Activated CD8-positive, alpha-beta T cell treated with anti-CD3 and anti-CD28 coated beads for 36 hours (primary cell): ENCODE measurements at regions not wholly inside any gene's neighbourhood (a gene's known extent, or its start where the extent isn't known, plus 50 kb on each side); places are given as distances from the start of the nearest gene placed in this dataset.

Source experiments
- ATAC-seq: fragments of 200-7000 bp; cut with Tn5 transposase; one replicate; pipeline ENCODE4 v1.10.0; 2021; ENCODE audit warnings: mild to moderate bottlenecking, moderate library complexity
- CTCF ChIA-PET: fragments of 350-600 bp; sonication (Branson Sonifier 250); formaldehyde crosslinking; loops from one replicate; lab custom pipeline; 2021; ENCODE audit warnings: antibody characterized with exemption; lab: Charles Lee
- POLR2A ChIA-PET: fragments of 350-600 bp; sonication (Branson Sonifier 250); formaldehyde crosslinking; loops from one replicate; lab custom pipeline; 2021; ENCODE audit warnings: antibody characterized with exemption; lab: Charles Lee
- DNase-seq: peaks from one replicate; pipeline ENCODE4 v3.0.0-alpha.2; 2020
- H3K27ac Mint-ChIP-seq: one replicate; pipeline ENCODE4 v1.8.0; 2021; ENCODE audit warnings: mild to moderate bottlenecking, mixed read lengths
- H3K27me3 Mint-ChIP-seq: one replicate; pipeline ENCODE4 v1.8.0; 2021; ENCODE audit warnings: mixed read lengths
- H3K36me3 Mint-ChIP-seq: one replicate; pipeline ENCODE4 v1.8.0; 2021; ENCODE audit warnings: low read depth, mixed read lengths
- H3K4me1 Mint-ChIP-seq: one replicate; pipeline ENCODE4 v1.8.0; 2021; ENCODE audit warnings: low read depth, mixed read lengths
- H3K4me3 Mint-ChIP-seq: one replicate; pipeline ENCODE4 v1.8.0; 2021; ENCODE audit warnings: mild to moderate bottlenecking, moderate library complexity, mixed read lengths
- H3K9me3 Mint-ChIP-seq: one replicate; pipeline ENCODE4 v1.8.0; 2021; ENCODE audit warnings: mixed read lengths
- CTCF ChIP-seq: fragments of 200-600 bp; IDR thresholded peaks from one replicate; pipeline ENCODE4 v1.8.0; 2022; ENCODE audit warnings: antibody characterized with exemption, mild to moderate bottlenecking
- intact Hi-C: fragments of 100-400 bp; cut with micrococcal nuclease; formaldehyde crosslinking; loops from one replicate; pipeline ENCODE4 v1.10.0; 2022

- ATAC-seq: no peak
- TF ChIP-seq CTCF: no peak
- peaks cover 2% of the 10 kb centered on the region for H3K27me3 Mint-ChIP-seq
- no peak overlapping the region for H3K27ac Mint-ChIP-seq
- ChIA-PET POLR2A (no interaction called here), CTCF (interaction anchor here (1.0 to 1.5 kb wide), 2 partner anchors 14 to 284 kb away, joined by 4 read pairs; partner anchors contain the start of gene ANKRD31)
- no peak for DNase-seq
- no peak overlapping the region for H3K4me3 Mint-ChIP-seq
- H3K4me1 Mint-ChIP-seq: peaks cover 11% of the 10 kb centered on the region
- H3K9me3 Mint-ChIP-seq: peaks cover 2% of the 10 kb centered on the region
- H3K36me3 Mint-ChIP-seq: no peaks in the 10 kb centered on the region
- intact Hi-C loops: no loop called here
Measured at GRCh38 chr5:74953554-74953936, 87.4 kb upstream of the FAM169A start.

GRCh38 chr5:74952406-74952805 is 86.2 kb upstream of the FAM169A start:
- H3K4me3 Mint-ChIP-seq: no peak overlapping the region
- H3K4me1 Mint-ChIP-seq: peaks cover 11% of the 10 kb centered on the region
- no peaks in the 10 kb centered on the region for H3K36me3 Mint-ChIP-seq
- H3K27me3 Mint-ChIP-seq: peaks cover 4% of the 10 kb centered on the region
- ATAC-seq (no peak), DNase-seq (no peak)
- H3K9me3 Mint-ChIP-seq: peaks cover 2% of the 10 kb centered on the region
- no peak overlapping the region for H3K27ac Mint-ChIP-seq
- ChIA-PET CTCF (interaction anchor here (1.0 to 1.3 kb wide), 3 partner anchors 15 to 98 kb away, joined by 3 to 4 read pairs (median 3); no protein-coding TSS in a partner anchor), POLR2A (no interaction called here)
- no peak for TF ChIP-seq CTCF
- intact Hi-C loops: no loop called here

GRCh38 chr5:74951865-74952264 is 85.7 kb upstream of the FAM169A start:
- CTCF ChIA-PET: interaction anchor here (1.2 to 1.3 kb wide), 2 partner anchors 17 to 99 kb away, joined by 3 read pairs; no protein-coding TSS in a partner anchor
- TF ChIP-seq CTCF: no peak
- ATAC-seq (no peak), DNase-seq (no peak)
- intact Hi-C loops: no loop called here
- Mint-ChIP-seq H3K4me3 (no peak overlapping the region), H3K36me3 (no peaks in the 10 kb centered on the region), H3K27me3 (peaks cover 4% of the 10 kb centered on the region), H3K9me3 (peaks cover 2% of the 10 kb centered on the region), H3K4me1 (peaks cover 11% of the 10 kb centered on the region), H3K27ac (no peak overlapping the region)
- POLR2A ChIA-PET: no interaction called here

- POLR2A ChIA-PET: no interaction called here
- DNase-seq: no peak
- Mint-ChIP-seq H3K36me3 (no peaks in the 10 kb centered on the region), H3K4me1 (peaks cover 13% of the 10 kb centered on the region), H3K4me3 (no peak overlapping the region), H3K9me3 (peaks cover 2% of the 10 kb centered on the region), H3K27ac (no peak overlapping the region), H3K27me3 (peaks cover 7% of the 10 kb centered on the region)
- no peak for ATAC-seq
- intact Hi-C loops: no loop called here
- TF ChIP-seq CTCF: no peak
- CTCF ChIA-PET: interaction anchor here (1.2 kb wide), 1 partner anchor 18 kb away, joined by 3 read pairs; no protein-coding TSS in a partner anchor
Measured at GRCh38 chr5:74950836-74951515, 84.8 kb upstream of the FAM169A start.

- POLR2A ChIA-PET: no interaction called here
- peaks cover 7% of the 10 kb centered on the region for H3K27me3 Mint-ChIP-seq
- ATAC-seq: no peak
- H3K36me3 Mint-ChIP-seq: no peaks in the 10 kb centered on the region
- no peak overlapping the region for H3K4me3 Mint-ChIP-seq
- TF ChIP-seq CTCF: no peak
- H3K9me3 Mint-ChIP-seq: no peaks in the 10 kb centered on the region
- peaks cover 20% of the 10 kb centered on the region for H3K4me1 Mint-ChIP-seq
- no peak for DNase-seq
- CTCF ChIA-PET: interaction anchor here (0.6 kb wide), 1 partner anchor 1046 kb away, joined by 3 read pairs; no protein-coding TSS in a partner anchor
- intact Hi-C loops: no loop called here
- H3K27ac Mint-ChIP-seq: no peak overlapping the region
Measured at GRCh38 chr5:74949976-74950375, 83.8 kb upstream of the FAM169A start.
